ENCODE measurements at regions not wholly inside any gene's neighbourhood (a gene's known extent, or its start where the extent isn't known, plus 50 kb on each side); places are given as distances from the start of the nearest gene placed in this dataset.

GRCh38 chr12:16103851-16104250 is 173.6 kb downstream of the SLC15A5 start:
- TF ChIP-seq CTCF (conservative IDR thresholded peaks at IDR 0.05; ENCODE audit: low read depth, low read length) (no peak), EZH2 (IDR thresholded peaks at IDR 0.05; ENCODE audit: low read length, unreplicated experiment) (no peak), EZH2phosphoT487 (IDR thresholded peaks at IDR 0.05; ENCODE audit: borderline replicate concordance, low read length) (no peak)
